SK-N-SH (cell line): ENCODE measurements at regions not wholly inside any gene's neighbourhood (a gene's known extent, or its start where the extent isn't known, plus 50 kb on each side); places are given as distances from the start of the nearest gene placed in this dataset.

Source experiments
- CTCF ChIA-PET: fragments of 300-600, 350-600 bp; formaldehyde crosslinking; extraction: SDS; loops from one replicate; lab custom pipeline; 2021; lab: Yijun Ruan, JAX
- POLR2A ChIA-PET: fragments of 350-600 bp; sonication (Branson Sonifier 250); formaldehyde crosslinking; extraction: SDS; loops from one replicate; lab custom pipeline; 2020; ENCODE audit warnings: antibody characterized with exemption, inconsistent platforms; lab: Yijun Ruan, JAX
- DNase-seq: peaks from one replicate; pipeline ENCODE4 v3.0.0; 2012
- H2AFZ ChIP-seq: fragments of 200-600 bp; sonication (generic); 2 replicates; pipeline ENCODE4 v1.8.1; 2016; ENCODE audit warnings: antibody characterized with exemption, mild to moderate bottlenecking, low read depth
- H3F3A ChIP-seq: fragments of 200-600 bp; sonication (generic); replicated peaks from 2 replicates; pipeline ENCODE3; 2016; ENCODE audit warnings: antibody characterized with exemption, mild to moderate bottlenecking; ENCODE audit not compliant: insufficient read depth
- H3K27ac ChIP-seq, 2 experiments: fragments of 200-500 bp in 1 of 2; fragments of 200-600 bp in 1 of 2; sonication (Bioruptor generic) in 1 of 2; sonication (generic), shearing (Covaris generic) in 1 of 2; 2 replicates each; pipeline versions ENCODE4 v1.5.1 to v1.6.1; 2014 to 2016; ENCODE audit warnings: low read depth in 2 of 2, inconsistent platforms in 1 of 2, low read length in 1 of 2, mild to moderate bottlenecking in 1 of 2, mixed read lengths in 1 of 2
- H3K27me3 ChIP-seq: fragments of 200-600 bp; sonication (generic), shearing (Covaris generic); 2 replicates; pipeline ENCODE4 v1.6.1; 2016; ENCODE audit warnings: mixed run types; ENCODE audit not compliant: insufficient read depth
- H3K36me3 ChIP-seq, 2 experiments: fragments of 200-500 bp in 1 of 2; fragments of 200-600 bp in 1 of 2; sonication (Bioruptor generic) in 1 of 2; sonication (generic) in 1 of 2; replicated peaks in 1 of 2; 2 replicates each; pipeline versions ENCODE3 to v1.5.1; 2014 to 2016; ENCODE audit warnings: low read length in 1 of 2, mild to moderate bottlenecking in 1 of 2; ENCODE audit not compliant: insufficient read depth in 2 of 2, control insufficient read depth in 1 of 2
- H3K4me1 ChIP-seq, 2 experiments: fragments of 200-500 bp in 1 of 2; fragments of 200-600 bp in 1 of 2; sonication (Bioruptor generic) in 1 of 2; sonication (generic), shearing (Covaris generic) in 1 of 2; 2 replicates each; pipeline versions ENCODE4 v1.5.1 to v1.6.1; 2014 to 2016; ENCODE audit warnings: low read depth in 1 of 2, low read length in 1 of 2, mixed run types in 1 of 2; ENCODE audit not compliant: insufficient read depth in 2 of 2, control insufficient read depth in 1 of 2
- H3K4me2 ChIP-seq: fragments of 200-600 bp; sonication (generic), shearing (Covaris generic); 2 replicates; pipeline ENCODE4 v1.6.1; 2017; ENCODE audit warnings: mixed run types
- H3K4me3 ChIP-seq, 2 experiments: fragments of 200-500 bp in 1 of 2; fragments of 200-600 bp in 1 of 2; sonication (Bioruptor generic) in 1 of 2; sonication (generic), shearing (Covaris generic) in 1 of 2; 2 replicates each; pipeline versions ENCODE4 v1.5.1 to v1.8.1; 2014 to 2016; ENCODE audit warnings: low read depth in 2 of 2, inconsistent platforms in 1 of 2, low read length in 1 of 2, mild to moderate bottlenecking in 1 of 2, mixed read lengths in 1 of 2, moderate library complexity in 1 of 2
- H3K79me2 ChIP-seq: fragments of 200-600 bp; sonication (generic); 2 replicates; pipeline ENCODE4 v1.8.1; 2017; ENCODE audit warnings: mild to moderate bottlenecking; ENCODE audit not compliant: insufficient read depth
- H3K9ac ChIP-seq: fragments of 200-600 bp; sonication (generic); 2 replicates; pipeline ENCODE4 v1.6.1; 2017; ENCODE audit warnings: mixed run types
- H3K9me2 ChIP-seq: fragments of 200-600 bp; sonication (generic); 2 replicates; pipeline ENCODE4 v1.6.1; 2017; ENCODE audit warnings: mixed run types
- H3K9me3 ChIP-seq: fragments of 200-600 bp; sonication (generic); 2 replicates; pipeline ENCODE4 v1.6.1; 2017; ENCODE audit warnings: mixed run types, mild to moderate bottlenecking, moderate library complexity
- H4K20me1 ChIP-seq: fragments of 200-600 bp; sonication (generic); 2 replicates; pipeline ENCODE4 v1.6.1; 2017; ENCODE audit warnings: mild to moderate bottlenecking, mixed run types; ENCODE audit not compliant: insufficient read depth
- CTCF ChIP-seq: fragments of 200-600 bp; sonication (generic); IDR thresholded peaks from 2 replicates; pipeline ENCODE4 v1.6.1; 2017; ENCODE audit warnings: antibody characterized with exemption, mild to moderate bottlenecking, moderate library complexity
- EP300 ChIP-seq, 2 experiments: IDR thresholded peaks; 2 replicates each; pipeline versions ENCODE4 v1.4.0 to v1.6.1; 2012; ENCODE audit warnings: borderline replicate concordance in 1 of 2, low read depth in 1 of 2, low read length in 1 of 2
- FOXJ3 ChIP-seq: sonication (generic); formaldehyde crosslinking; IDR thresholded peaks from 2 replicates; pipeline ENCODE4 v1.5.1; 2020; ENCODE audit warnings: mild to moderate bottlenecking, missing genetic modification reagents
- FOXM1 ChIP-seq: IDR thresholded peaks from 2 replicates; pipeline ENCODE4 v1.4.0; 2012; ENCODE audit warnings: low read depth, mild to moderate bottlenecking
- IRF3 ChIP-seq: fragments of 150-350 bp; IDR thresholded peaks from 2 replicates; pipeline ENCODE4 v1.6.1; 2016; ENCODE audit warnings: mild to moderate bottlenecking, low read depth, low read length
- JUND ChIP-seq: IDR thresholded peaks from 2 replicates; pipeline ENCODE4 v1.4.0; 2012
- MEF2A ChIP-seq: IDR thresholded peaks from 2 replicates; pipeline ENCODE4 v1.4.0; 2012; ENCODE audit warnings: low read depth, borderline replicate concordance
- POLR2AphosphoS5 ChIP-seq: IDR thresholded peaks from 2 replicates; pipeline ENCODE4 v1.6.1; 2012; ENCODE audit warnings: low read depth, low read length
- RAD21 ChIP-seq: IDR thresholded peaks from 2 replicates; pipeline ENCODE4 v1.6.1; 2012; ENCODE audit warnings: mild to moderate bottlenecking, low read length
- RCOR1 ChIP-seq: fragments of 150-350 bp; IDR thresholded peaks from 2 replicates; pipeline ENCODE4 v1.6.1; 2017; ENCODE audit warnings: antibody characterized with exemption, low read length
- RFX5 ChIP-seq: IDR thresholded peaks from 2 replicates; pipeline ENCODE4 v1.6.1; 2012; ENCODE audit warnings: mild to moderate bottlenecking, improper control_type of control experiment, low read length
- SMC3 ChIP-seq: IDR thresholded peaks from 2 replicates; pipeline ENCODE4 v1.6.1; 2012; ENCODE audit warnings: low read depth, low read length, improper control_type of control experiment
- TAF1 ChIP-seq: IDR thresholded peaks from 2 replicates; pipeline ENCODE4 v1.6.1; 2012; ENCODE audit warnings: low read depth, mild to moderate bottlenecking, low read length, moderate library complexity, borderline replicate concordance
- TCF12 ChIP-seq: IDR thresholded peaks from 2 replicates; pipeline ENCODE4 v1.4.0; 2012
- USF1 ChIP-seq: IDR thresholded peaks from 2 replicates; pipeline ENCODE4 v1.4.0; 2012; ENCODE audit warnings: low read depth, borderline replicate concordance
- USF2 ChIP-seq: fragments of 150-350 bp; IDR thresholded peaks from 2 replicates; pipeline ENCODE4 v1.6.1; 2017; ENCODE audit warnings: antibody characterized with exemption, low read length, low read depth, borderline replicate concordance
- YY1 ChIP-seq: IDR thresholded peaks from 2 replicates; pipeline ENCODE4 v1.4.0; 2012; ENCODE audit warnings: low read depth, mild to moderate bottlenecking
- ZBTB33 ChIP-seq: IDR thresholded peaks from 2 replicates; pipeline ENCODE4 v1.4.0; 2012; ENCODE audit warnings: low read depth, borderline replicate concordance
- WGBS: methylation state at CpG from one replicate; pipeline ENCODE4 v1.1.6; 2017; ENCODE audit warnings: low lambda C conversion rate; 5-methylcytosine and 5-hydroxymethylcytosine counted together

- Histone ChIP-seq H3K9me2 (no peaks in the 10 kb centered on the region), H3F3A (no peaks in the 10 kb centered on the region), H3K4me2 (no peak overlapping the region), H3K27ac (no peak overlapping the region), H4K20me1 (no peaks in the 10 kb centered on the region), H3K36me3 (no peaks in the 10 kb centered on the region), H3K4me3 (no peak overlapping the region), H3K9ac (no peak overlapping the region), H3K4me1 (no peaks in the 10 kb centered on the region), H3K79me2 (no peaks in the 10 kb centered on the region), H2AFZ (no peak overlapping the region), H3K27me3 (no peaks in the 10 kb centered on the region), H3K9me3 (no peaks in the 10 kb centered on the region)
- DNase-seq = no peak
- ChIA-PET POLR2A (interaction anchor here (0.6 kb wide), 1 partner anchor 840 kb away, joined by 4 read pairs; the partner anchor contains the start of gene PRPF40A), CTCF (no interaction called here)
- 7% methylated on average over 3 of the region's 3 CpGs for WGBS
- TF ChIP-seq RFX5 = no peak
These were observed 78.6 kb upstream of the RPRM start for GRCh38 chr2:153557211-153557610.

GRCh38 chr2:153557714-153558113 lies 79.2 kb upstream of the RPRM start:
- no peaks in the 10 kb centered on the region for H3K9me2 ChIP-seq
- no peak overlapping the region for H2AFZ ChIP-seq
- CTCF ChIA-PET = no interaction called here
- no peak overlapping the region for H3K4me2 ChIP-seq
- POLR2A ChIA-PET = interaction anchor here (0.6 kb wide), 1 partner anchor 841 kb away, joined by 4 read pairs; the partner anchor contains the start of gene PRPF40A
- H4K20me1 ChIP-seq = no peaks in the 10 kb centered on the region
- no peak overlapping the region for H3K4me3 ChIP-seq
- no peak for TF ChIP-seq TCF12
- TF ChIP-seq FOXM1 = no peak
- TF ChIP-seq RFX5 = no peak
- TF ChIP-seq CTCF = no peak
- no peak for TF ChIP-seq USF2
- TF ChIP-seq RCOR1 = no peak
- no peak for TF ChIP-seq POLR2AphosphoS5
- no peak for TF ChIP-seq MEF2A
- TF ChIP-seq FOXJ3 (CRISPR knock-in tag) = no peak
- TF ChIP-seq JUND = no peak
- TF ChIP-seq SMC3 = no peak
- TF ChIP-seq EP300 (IDR thresholded peaks at IDR 0.05; ENCODE audit: borderline replicate concordance in 1 of 2, low read depth in 1 of 2, low read length in 1 of 2) = no peak
- TF ChIP-seq TAF1 = no peak
- no peak for TF ChIP-seq RAD21
- TF ChIP-seq IRF3 = no peak
- no peak for TF ChIP-seq ZBTB33
- no peak for TF ChIP-seq USF1
- TF ChIP-seq YY1 = no peak
- TF ChIP-seq, all 33 proteins: peak for 0
- no peaks in the 10 kb centered on the region for H3K4me1 ChIP-seq
- H3K9me3 ChIP-seq = no peaks in the 10 kb centered on the region
- H3K27me3 ChIP-seq = no peaks in the 10 kb centered on the region
- no peak overlapping the region for H3K9ac ChIP-seq
- H3K79me2 ChIP-seq = no peaks in the 10 kb centered on the region
- H3F3A ChIP-seq = no peaks in the 10 kb centered on the region
- no peak for DNase-seq
- 4% methylated on average over 2 of the region's 2 CpGs for WGBS
- no peaks in the 10 kb centered on the region for H3K36me3 ChIP-seq
- no peak overlapping the region for H3K27ac ChIP-seq
